UCSD-AML1 (cell line): ENCODE measurements at regions not wholly inside any gene's neighbourhood (a gene's known extent, or its start where the extent isn't known, plus 50 kb on each side); places are given as distances from the start of the nearest gene placed in this dataset.

Experiments
- DNase-seq: peaks from one replicate; lab custom pipeline; 2025; ENCODE audit not compliant: unreplicated experiment; lab: John Stamatoyannopoulos, UW

- DNase-seq: no peak
These were observed 50.4 kb upstream of the KDR start for GRCh38 chr4:55175779-55176231.

DNA sequence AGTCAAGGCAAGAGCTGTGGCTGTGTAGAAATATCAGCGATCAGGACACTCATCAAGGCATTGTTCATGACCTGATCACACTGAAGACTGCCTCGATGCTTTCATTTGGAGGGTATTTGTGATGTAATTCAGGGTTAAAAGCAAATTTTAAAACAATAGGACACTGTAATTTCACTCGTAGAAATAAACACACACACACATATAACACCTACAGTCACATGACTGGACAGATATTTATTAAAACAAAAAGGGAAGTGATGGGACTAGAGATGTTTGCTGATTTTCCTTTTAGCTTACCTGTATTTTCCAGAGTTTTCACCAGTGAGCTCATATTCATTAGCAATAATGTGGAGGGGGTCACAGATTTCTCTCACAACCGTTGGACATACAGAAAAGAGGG is 51.1 kb upstream of the KDR start:
- DNase-seq: no peak

DNA sequence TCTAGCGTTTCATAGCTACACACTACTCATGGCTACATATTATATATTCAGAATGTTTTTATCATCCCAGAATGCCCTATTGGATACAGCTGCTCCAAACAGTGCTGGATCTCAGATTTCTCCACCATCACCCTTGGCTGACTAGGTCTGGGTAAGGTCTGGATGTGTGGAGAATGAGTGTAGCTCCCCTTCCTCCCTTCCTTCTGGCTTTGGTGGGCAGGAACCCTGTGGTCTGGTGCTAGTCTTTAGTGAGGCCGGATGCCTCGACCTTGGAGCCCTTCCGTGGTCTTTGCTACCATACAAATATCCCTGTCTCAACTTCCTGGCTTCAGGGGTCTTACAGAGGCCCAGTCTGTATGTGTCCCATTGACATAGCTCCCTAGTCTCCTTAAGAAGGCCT is 52.1 kb upstream of the KDR start:
- peak; percentile 58 for DNase-seq

- DNase-seq: no peak
These were observed 53.0 kb upstream of the KDR start for GRCh38 chr4:55178226-55179005.

DNA sequence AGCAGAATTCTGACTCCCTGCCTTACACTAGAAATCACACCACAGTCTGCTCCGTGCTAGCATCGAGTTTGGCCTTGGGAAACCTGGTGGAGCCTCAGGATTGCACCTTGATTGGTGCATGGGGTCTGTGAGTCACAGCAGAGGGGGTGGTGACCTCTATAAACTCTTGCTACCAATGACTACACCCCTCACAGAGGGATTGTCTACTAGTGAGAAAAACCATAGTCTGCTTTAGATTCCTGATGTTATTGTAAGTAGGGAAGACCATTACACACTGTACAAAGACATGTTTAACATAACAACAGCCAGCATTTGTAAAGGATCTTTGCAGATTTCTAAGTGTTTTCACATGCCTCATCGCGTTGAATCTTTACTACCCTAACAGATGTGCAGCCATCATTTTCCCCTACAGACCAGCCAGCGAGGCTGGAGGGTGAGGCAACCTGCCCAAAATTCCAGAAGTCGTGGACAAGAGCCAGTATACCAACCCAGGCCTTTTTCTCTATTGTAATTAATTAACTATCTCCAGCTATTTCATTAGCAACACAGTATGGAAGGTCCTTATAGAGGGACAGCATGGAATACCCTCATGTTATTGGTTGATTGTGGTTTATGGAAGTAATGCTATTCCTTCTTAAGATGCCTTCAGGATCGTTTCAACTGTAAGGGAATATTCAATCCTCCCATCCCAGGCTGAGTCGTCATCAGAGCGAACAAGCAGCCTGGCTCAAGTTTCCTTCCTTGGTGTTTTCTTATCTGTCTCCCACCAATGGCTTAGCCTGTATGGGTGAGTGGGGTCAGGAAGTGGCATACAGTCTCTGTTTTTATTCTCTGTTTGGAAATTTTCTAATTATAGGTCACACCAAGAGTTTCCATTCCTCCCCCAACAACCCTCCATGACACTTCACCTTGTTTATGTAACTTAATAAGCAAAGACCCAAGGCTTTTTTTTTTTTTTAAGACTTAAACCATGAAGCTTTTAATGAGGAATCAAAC is 55.9 kb upstream of the KDR start:
- no peak for DNase-seq

- peak; percentile 23 for DNase-seq
These were observed 58.7 kb upstream of the KDR start for GRCh38 chr4:55183926-55184599.

GRCh38 chr4:55184600-55185523 is 59.5 kb upstream of the KDR start:
- no peak for DNase-seq

DNA sequence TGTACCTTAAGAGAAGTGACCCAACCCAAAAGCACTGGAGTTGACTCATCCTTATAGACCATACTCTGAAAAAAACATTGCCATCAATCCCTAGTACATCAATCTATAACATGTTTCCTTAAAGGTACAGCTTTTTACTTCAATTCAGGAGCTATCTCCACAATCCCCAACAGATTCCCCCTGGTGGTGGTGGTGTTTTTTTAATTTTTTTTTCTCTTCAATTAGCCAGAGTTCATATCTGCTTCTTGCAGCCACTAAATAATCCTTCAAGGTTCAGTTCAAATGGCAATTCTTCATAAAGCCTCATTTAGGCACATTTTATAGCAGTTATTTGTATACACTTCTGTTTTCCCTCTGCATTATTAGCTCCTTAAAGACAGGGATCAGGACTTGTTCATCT is 60.7 kb upstream of the KDR start:
- no peak for DNase-seq

DNA sequence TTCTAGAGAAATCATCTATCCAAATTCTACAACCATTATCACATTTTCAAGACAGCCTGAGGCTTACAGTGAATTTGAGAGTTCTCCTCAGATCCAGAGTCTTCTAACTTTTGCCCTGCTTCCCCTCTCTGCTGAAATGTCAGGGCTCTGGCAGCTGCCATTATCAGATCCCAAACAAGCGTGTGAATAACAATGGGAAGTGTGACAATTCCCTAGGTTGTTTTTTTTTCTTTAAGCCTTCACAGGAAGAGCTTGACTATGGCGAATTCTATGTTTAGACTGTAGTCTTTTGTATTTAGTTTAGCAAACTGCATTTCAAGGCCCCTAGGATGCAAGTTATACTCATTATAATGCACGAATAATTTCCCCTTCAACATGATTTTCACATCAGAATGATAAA is 61.3 kb upstream of the KDR start:
- DNase-seq: no peak

- DNase-seq: peak; percentile 34
These were observed 88.8 kb upstream of the KDR start for GRCh38 chr4:55214172-55214571.

DNA sequence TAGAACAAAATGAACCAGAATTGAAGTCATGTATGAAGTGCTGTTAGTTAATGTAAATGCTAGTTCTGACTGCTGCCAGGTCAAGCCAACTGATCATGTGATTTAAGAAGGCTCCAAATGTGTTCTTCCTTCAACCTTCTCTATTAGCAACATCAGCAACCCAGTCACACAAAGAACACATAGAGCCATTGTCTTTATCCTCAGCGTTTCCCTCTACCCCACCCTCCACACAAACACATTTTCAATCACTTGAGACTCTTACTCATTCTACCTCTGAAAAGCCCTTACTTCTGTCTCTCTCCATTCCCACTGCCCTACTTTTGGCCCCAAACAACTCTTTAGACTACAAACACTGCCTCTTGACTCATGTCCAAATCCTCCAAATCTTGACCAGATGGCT is 89.7 kb upstream of the KDR start:
- DNase-seq: no peak

DNA sequence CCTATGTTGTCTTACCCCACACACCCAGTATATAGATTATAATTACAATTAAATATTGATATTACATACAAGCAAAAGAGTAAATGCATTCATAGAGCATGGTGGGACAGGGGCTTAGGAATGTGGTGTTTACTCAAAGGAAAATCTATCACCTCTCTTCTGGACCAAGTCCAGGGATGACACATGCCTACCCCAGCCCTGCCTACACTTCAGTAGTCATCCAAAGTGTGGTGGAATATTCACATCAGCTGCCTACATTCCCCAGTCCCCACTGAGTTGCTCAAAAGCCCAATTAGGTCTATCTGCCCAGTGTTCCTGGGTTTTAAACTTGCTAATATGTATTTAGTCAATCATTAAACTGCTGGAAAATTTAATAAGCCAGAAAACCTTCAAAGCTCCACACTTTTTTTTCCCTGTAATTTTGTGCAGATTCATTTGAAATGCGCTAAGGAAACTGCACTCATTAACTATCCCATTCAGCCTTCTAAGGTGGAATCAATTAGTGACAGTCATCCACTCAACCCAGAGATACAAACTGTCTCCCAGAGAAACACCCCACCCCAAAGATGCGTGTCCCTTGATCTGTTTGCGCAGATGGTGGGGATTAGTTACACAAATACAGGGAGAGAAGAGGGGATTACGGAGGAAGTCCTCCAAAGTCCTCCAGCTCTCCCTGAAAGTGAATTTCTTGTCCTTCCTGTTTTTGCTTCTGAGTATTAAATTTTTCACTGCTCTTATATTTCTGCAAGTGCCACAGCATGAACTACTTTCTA is 91.7 kb upstream of the KDR start:
- DNase-seq: no peak

DNA sequence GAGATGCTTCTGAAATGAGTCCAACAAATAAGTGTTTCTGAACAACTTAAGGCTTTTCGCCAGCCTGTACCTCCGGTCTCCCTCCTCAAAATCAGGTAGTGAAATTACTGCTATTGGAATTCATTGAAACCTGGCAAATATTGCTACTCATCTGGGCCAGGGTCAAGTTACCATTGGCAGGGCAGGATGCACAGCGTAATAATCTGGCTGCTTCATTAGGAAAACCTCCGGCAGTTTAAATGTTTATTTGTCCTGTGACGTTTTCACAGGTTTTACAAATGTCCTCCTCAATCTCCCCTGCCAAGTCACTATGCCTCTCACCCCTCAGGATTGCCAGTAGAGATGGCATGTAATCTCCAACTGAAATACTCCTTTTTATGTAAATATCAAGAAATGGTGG is 92.6 kb upstream of the KDR start:
- no peak for DNase-seq

DNA sequence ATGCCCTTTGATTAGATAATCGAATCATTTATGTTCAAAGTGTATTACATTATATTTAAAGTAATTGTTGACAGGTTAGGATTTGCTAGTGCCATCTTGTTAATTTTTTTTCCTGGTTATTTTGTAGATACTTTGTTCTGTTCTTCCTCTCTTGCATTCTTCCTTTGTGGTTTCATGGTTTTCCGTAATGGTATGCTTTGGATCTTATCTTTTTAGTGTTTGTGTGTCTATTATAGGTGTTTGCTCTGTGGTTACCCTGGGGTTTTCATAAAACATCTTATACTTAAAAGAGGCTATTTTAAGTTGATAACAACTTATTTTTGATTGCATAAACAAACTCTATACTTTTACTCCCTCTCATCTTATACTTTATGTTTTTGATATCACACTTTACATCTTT is 108.2 kb upstream of the SRD5A3 start:
- no peak for DNase-seq

DNA sequence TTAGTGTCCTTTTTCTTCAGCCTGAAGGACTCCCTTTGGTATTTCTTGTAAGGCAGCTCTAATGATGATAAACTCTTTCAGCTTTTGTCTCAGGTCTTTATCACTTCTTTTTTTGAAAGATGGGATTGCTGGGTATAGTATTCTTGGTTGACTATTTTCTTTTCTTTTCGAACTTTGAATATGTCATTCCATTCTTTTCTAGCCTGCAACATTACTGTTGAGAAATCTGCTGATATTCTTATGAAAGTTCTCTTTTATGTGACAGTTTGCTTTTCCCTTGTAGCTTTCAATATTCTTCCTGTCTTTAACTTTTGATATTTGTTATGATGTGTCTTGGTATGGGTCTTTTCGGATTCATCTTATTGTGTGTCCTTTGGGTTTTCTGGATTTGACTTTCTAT is 107.6 kb upstream of the SRD5A3 start:
- DNase-seq: no peak

DNA sequence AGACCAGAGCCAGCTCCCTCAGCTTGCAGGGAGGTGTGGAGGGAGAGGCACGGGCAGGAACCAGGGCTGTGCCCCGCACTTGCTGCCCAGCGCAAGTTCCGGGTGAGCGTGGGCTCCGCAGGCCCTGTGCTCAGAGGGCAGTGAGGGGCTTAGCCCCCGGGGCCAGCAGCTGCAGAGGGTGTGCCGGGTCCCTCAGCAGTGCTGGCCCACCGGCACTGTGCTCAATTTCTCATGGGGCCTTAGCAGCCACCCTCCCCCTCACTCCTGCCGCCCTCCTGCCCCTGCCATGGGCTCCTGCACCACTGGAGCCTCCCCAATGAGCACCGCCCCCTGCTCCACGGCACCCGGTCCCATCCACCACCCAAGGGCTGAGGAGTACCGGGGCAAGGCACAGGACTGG is 104.6 kb upstream of the SRD5A3 start:
- DNase-seq: no peak

DNA sequence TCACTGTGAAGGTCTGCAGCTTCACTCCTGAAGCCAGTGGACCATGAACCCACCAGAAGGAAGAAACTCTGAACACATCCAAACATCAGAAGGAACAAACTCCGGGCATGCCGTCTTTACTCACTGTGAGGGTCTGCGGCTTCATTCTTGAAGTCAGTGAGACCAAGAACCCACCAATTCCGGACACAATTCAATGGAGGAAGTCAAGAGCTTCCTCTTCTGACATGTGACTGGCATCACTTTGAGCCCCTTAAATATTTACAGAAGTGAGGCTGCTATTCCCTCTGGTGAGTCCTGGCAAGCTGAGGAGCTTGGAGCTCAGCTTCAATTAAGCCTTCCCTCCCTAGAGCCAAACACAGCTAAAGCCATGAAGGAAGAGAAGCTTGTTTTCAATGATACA is 103.5 kb upstream of the SRD5A3 start:
- DNase-seq: peak; percentile 30

DNA sequence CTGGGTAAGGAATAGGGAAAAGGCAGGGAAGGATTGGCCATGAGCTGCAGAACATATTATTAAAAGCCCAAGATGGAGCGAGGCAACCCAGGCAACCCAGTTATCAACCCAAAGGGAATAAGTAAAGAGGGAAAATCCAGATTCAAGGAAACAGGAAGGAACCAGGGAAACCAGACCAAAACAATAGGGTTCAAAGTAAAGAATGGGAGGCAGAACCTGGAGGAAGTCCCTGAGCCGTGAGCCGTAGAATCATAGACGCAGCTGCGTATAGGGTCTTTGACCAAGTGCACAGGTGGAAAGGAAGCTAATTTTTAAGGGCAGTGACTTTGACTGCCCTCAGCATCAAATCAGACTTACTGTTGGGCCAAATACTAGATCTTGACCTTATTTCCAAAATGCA is 98.5 kb upstream of the SRD5A3 start:
- no peak for DNase-seq

- no peak for DNase-seq
These were observed 97.3 kb upstream of the SRD5A3 start for GRCh38 chr4:55248756-55249155.

DNA sequence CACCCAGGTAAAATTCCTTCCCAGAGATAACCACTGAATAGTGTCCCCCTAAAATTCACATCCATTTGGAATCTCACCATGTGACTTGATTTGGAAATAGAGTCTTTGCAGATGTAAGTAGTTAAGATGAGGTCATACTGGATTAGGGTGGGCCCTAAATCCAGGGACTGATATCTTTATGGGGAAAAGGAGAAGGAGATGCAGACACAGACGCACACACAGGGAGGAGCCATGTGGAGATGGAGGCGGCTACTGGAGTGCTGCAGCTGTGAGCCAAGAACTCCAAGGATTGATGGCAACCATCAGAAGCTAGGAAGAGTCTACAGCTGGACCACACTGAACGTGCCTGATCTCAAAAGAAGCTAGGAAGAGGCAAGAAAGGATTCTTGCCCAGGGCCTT is 96.6 kb upstream of the SRD5A3 start:
- no peak for DNase-seq
